ENCODE measurements at regions not wholly inside any gene's neighbourhood (a gene's known extent, or its start where the extent isn't known, plus 50 kb on each side); places are given as distances from the start of the nearest gene placed in this dataset.

DNA sequence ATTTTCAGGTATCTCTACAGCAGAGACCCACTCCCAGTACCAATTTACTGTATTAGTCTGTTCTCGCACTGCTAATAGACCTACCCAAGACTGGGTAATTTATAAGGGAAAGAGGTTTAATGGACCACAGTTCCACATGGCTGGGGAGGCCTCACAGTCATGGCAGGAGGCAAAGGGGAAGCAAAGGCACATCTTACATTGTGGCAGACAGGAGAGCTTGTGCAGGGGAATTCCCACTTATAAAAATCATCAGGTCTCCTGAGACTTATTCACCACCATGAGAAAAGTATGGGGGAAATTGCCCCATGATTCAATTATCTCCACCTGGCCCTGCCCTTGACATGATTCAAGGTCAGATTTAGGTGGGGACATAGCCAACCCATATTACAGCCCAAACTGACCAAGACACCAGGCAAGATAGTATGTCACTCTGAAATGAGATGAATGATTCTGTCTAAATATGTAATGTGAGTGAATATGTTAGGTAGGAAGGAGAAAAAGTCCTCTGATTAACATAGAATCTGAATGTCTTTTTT is 182.5 kb upstream of the CDH12 start:
- TF ChIP-seq, protein P1, sequence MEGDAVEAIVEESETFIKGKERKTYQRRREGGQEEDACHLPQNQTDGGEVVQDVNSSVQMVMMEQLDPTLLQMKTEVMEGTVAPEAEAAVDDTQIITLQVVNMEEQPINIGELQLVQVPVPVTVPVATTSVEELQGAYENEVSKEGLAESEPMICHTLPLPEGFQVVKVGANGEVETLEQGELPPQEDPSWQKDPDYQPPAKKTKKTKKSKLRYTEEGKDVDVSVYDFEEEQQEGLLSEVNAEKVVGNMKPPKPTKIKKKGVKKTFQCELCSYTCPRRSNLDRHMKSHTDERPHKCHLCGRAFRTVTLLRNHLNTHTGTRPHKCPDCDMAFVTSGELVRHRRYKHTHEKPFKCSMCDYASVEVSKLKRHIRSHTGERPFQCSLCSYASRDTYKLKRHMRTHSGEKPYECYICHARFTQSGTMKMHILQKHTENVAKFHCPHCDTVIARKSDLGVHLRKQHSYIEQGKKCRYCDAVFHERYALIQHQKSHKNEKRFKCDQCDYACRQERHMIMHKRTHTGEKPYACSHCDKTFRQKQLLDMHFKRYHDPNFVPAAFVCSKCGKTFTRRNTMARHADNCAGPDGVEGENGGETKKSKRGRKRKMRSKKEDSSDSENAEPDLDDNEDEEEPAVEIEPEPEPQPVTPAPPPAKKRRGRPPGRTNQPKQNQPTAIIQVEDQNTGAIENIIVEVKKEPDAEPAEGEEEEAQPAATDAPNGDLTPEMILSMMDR (conservative IDR thresholded peaks at IDR 0.05; ENCODE audit: low read depth, low read length): no peak
- TF ChIP-seq EZH2 (IDR thresholded peaks at IDR 0.05; ENCODE audit: low read length, unreplicated experiment): no peak
- no peak for TF ChIP-seq EZH2phosphoT487 (IDR thresholded peaks at IDR 0.05; ENCODE audit: borderline replicate concordance, low read length)

Measured in PC-3 (cell line).